ENCODE measurements at regions not wholly inside any gene's neighbourhood (a gene's known extent, or its start where the extent isn't known, plus 50 kb on each side); places are given as distances from the start of the nearest gene placed in this dataset.

DNA sequence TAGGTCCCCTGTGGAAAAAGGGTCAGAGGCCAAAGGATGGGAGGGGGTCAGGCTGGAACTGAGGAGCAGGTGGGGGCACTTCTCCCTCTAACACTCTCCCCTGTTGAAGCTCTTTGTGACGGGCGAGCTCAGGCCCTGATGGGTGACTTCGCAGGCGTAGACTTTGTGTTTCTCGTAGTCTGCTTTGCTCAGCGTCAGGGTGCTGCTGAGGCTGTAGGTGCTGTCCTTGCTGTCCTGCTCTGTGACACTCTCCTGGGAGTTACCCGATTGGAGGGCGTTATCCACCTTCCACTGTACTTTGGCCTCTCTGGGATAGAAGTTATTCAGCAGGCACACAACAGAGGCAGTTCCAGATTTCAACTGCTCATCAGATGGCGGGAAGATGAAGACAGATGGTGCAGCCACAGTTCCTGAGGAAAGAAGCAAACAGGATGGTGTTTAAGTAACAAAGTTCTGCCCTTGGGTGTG, 165.8 kb downstream of the RPIA start:
- Histone ChIP-seq H3K36me3 (ENCODE audit: control insufficient read depth, insufficient read depth, low read length) (peaks cover 1% of the 10 kb centered on the region; the same call in 1 of the 2 replicates), H3K4me3 (replicated peaks; ENCODE audit: low read depth, low read length) (peak overlapping the region; percentile 50), H3K27me3 (replicated peaks; ENCODE audit: control insufficient read depth, insufficient read depth, low read length) (no peaks in the 10 kb centered on the region)
- no peak for TF ChIP-seq CTCF (IDR thresholded peaks at IDR 0.05; ENCODE audit: insufficient read depth, low read length, poor library complexity, severe bottlenecking)
- no peak for DNase-seq (ENCODE audit: extremely low read depth, insufficient read length)

GRCh38 chr2:88857951-88858411, 166.5 kb downstream of the RPIA start:
- Histone ChIP-seq H3K36me3 (ENCODE audit: control insufficient read depth, insufficient read depth, low read length) (peaks cover 1% of the 10 kb centered on the region; the same call in 1 of the 2 replicates), H3K27me3 (replicated peaks; ENCODE audit: control insufficient read depth, insufficient read depth, low read length) (no peaks in the 10 kb centered on the region), H3K4me3 (replicated peaks; ENCODE audit: low read depth, low read length) (peak overlapping the region; percentile 50)
- DNase-seq (ENCODE audit: extremely low read depth, insufficient read length): no peak
- TF ChIP-seq CTCF (IDR thresholded peaks at IDR 0.05; ENCODE audit: insufficient read depth, low read length, poor library complexity, severe bottlenecking): no peak

GRCh38 chr2:88859461-88859860, 168.0 kb downstream of the RPIA start:
- H3K4me3 ChIP-seq (replicated peaks; ENCODE audit: low read depth, low read length): peak overlapping the region; percentile 49
- H3K36me3 ChIP-seq (ENCODE audit: control insufficient read depth, insufficient read depth, low read length): peaks cover 1% of the 10 kb centered on the region; the same call in 1 of the 2 replicates
- no peak for TF ChIP-seq CTCF (IDR thresholded peaks at IDR 0.05; ENCODE audit: insufficient read depth, low read length, poor library complexity, severe bottlenecking)
- no peak for DNase-seq (ENCODE audit: extremely low read depth, insufficient read length)
- H3K27me3 ChIP-seq (replicated peaks; ENCODE audit: control insufficient read depth, insufficient read depth, low read length): no peaks in the 10 kb centered on the region

DNA sequence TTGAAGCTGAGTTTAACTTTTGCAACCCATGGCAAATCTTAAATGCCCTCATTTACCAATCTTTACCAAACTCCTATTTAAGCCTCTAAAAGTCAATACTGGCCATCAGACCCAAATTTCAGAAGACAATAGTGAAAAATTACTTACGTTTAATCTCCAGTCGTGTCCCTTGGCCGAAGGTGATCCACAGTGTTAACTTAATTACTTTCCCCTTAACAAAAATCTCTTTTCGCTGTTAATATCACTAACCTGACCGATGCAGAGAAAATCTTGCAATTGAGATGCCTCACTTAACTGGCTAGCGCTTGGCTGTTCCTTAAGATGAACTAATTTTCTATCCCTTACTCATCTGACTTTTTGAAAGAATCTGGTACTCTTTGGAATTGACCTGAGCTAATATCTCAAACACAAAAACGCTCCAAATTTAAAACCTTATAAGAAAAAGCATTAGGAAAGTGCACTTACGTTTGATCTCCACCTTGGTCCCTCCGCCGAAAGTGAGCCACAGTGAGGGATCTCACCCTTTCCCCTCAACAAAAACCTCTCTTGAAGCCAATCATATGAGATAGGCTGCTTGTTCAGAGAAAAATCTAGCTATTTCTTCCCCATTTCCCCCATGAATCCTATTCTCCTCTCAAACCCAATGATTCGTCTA, 169.1 kb downstream of the RPIA start:
- no peak for DNase-seq (ENCODE audit: extremely low read depth, insufficient read length)
- no peak for TF ChIP-seq CTCF (IDR thresholded peaks at IDR 0.05; ENCODE audit: insufficient read depth, low read length, poor library complexity, severe bottlenecking)
- peaks cover 1% of the 10 kb centered on the region; the same call in 1 of the 2 replicates for H3K36me3 ChIP-seq (ENCODE audit: control insufficient read depth, insufficient read depth, low read length)
- H3K4me3 ChIP-seq (replicated peaks; ENCODE audit: low read depth, low read length): peak overlapping the region; percentile 49
- H3K27me3 ChIP-seq (replicated peaks; ENCODE audit: control insufficient read depth, insufficient read depth, low read length): no peaks in the 10 kb centered on the region

GRCh38 chr2:88865801-88866371, 174.4 kb downstream of the RPIA start:
- H3K36me3 ChIP-seq (ENCODE audit: control insufficient read depth, insufficient read depth, low read length): no peaks in the 10 kb centered on the region
- no peaks in the 10 kb centered on the region for H3K27me3 ChIP-seq (replicated peaks; ENCODE audit: control insufficient read depth, insufficient read depth, low read length)
- H3K4me3 ChIP-seq (replicated peaks; ENCODE audit: low read depth, low read length): peak overlapping the region; percentile 53
- peak; percentile 16 for DNase-seq (ENCODE audit: extremely low read depth, insufficient read length)
- no peak for TF ChIP-seq CTCF (IDR thresholded peaks at IDR 0.05; ENCODE audit: insufficient read depth, low read length, poor library complexity, severe bottlenecking)
